ENCODE measurements at regions not wholly inside any gene's neighbourhood (a gene's known extent, or its start where the extent isn't known, plus 50 kb on each side); places are given as distances from the start of the nearest gene placed in this dataset.
"Not testable (repeated sequence)": the region's sequence is repeated elsewhere in the genome, so short reads cannot be mapped to it uniquely, and the experiment has no call there.

- DNase-seq (ENCODE audit: low read depth): no peak
These were observed 1064.0 kb upstream of the PCDH10 start for GRCh38 chr4:132085105-132085504.

- no peak for DNase-seq (ENCODE audit: low read depth)
These were observed 1055.1 kb upstream of the PCDH10 start for GRCh38 chr4:132094017-132094416.

DNA sequence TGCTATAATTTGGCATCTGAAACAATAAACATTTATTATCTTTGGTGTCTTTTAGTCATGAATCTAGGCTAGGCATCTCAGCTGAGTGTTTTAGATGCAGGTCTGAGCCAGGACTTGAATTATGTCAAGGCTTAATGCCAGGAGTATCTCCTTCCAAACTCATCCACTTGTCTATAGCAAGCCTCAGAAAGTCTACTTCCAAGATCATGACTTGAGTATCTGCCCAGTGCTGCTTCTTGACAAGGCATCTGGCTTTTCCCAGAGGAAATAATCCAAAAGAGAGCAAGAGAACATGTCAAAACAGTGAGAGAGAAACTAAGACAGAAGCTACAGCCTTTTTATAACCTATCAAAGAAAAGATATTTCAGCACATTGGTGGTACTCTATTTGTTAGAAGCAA, 1052.1 kb upstream of the PCDH10 start:
- DNase-seq (ENCODE audit: low read depth): no peak

- no peak for DNase-seq (ENCODE audit: low read depth)
These were observed 1047.6 kb upstream of the PCDH10 start for GRCh38 chr4:132101526-132101925.

DNA sequence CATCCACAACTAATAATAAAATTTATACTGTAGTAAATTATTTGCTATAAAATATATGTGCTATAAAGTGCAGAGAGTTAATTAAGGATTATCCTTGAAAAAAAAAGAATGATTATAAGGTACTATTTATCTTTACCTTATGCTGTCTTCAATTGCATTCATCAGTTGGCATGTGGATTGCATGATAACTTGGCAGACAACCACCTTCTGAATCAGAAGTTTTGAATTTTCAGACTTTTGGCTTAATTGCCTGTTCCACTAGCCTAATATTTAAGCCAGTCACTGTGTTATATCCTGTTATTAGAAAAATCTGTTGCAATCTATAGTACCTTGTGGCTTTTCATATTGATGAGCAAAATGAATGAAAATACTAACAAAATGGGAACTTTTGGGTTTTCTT, 1040.3 kb upstream of the PCDH10 start:
- DNase-seq (ENCODE audit: low read depth): no peak

- DNase-seq (ENCODE audit: low read depth): no peak
These were observed 1034.2 kb upstream of the PCDH10 start for GRCh38 chr4:132114885-132115284.

GRCh38 chr4:132122741-132123140, 1026.4 kb upstream of the PCDH10 start:
- DNase-seq (ENCODE audit: low read depth): not testable (repeated sequence)

GRCh38 chr4:132123870-132124623, 1025.0 kb upstream of the PCDH10 start:
- DNase-seq (ENCODE audit: low read depth): peak; percentile 21

GRCh38 chr4:132124624-132124974, 1024.5 kb upstream of the PCDH10 start:
- DNase-seq (ENCODE audit: low read depth): no peak

GRCh38 chr4:132125131-132125530, 1024.0 kb upstream of the PCDH10 start:
- no peak for DNase-seq (ENCODE audit: low read depth)

GRCh38 chr4:132132433-132132832, 1016.7 kb upstream of the PCDH10 start:
- DNase-seq (ENCODE audit: low read depth): no peak

- DNase-seq (ENCODE audit: low read depth): no peak
These were observed 979.4 kb upstream of the PCDH10 start for GRCh38 chr4:132169660-132170059.

- peak; percentile 47 for DNase-seq (ENCODE audit: low read depth)
These were observed 969.1 kb upstream of the PCDH10 start for GRCh38 chr4:132180020-132180427.

DNA sequence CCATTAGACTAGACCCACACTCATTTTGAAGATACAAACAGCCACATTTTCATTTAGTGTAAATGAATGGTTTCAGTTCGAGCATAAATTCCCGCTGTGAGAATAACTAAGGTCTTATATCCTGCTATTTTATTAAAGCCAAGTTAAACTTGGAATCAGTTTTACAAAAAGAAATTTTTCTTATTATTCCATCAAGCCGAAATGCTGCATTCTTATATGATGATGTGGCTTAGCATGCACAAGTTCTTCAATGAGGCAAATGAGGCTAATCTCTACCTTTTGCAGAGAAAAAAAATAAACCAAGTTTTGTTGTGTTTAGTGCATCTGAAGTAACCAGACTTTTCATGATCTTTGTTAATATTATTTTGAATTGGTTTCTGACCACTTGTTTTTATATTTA, 953.9 kb upstream of the PCDH10 start:
- no peak for DNase-seq (ENCODE audit: low read depth)

- no peak for DNase-seq (ENCODE audit: low read depth)
These were observed 945.5 kb upstream of the PCDH10 start for GRCh38 chr4:132203618-132204017.

GRCh38 chr4:132214519-132214918, 934.6 kb upstream of the PCDH10 start:
- DNase-seq (ENCODE audit: low read depth): no peak

GRCh38 chr4:132218406-132218805, 930.7 kb upstream of the PCDH10 start:
- peak; percentile 29 for DNase-seq (ENCODE audit: low read depth)

DNA sequence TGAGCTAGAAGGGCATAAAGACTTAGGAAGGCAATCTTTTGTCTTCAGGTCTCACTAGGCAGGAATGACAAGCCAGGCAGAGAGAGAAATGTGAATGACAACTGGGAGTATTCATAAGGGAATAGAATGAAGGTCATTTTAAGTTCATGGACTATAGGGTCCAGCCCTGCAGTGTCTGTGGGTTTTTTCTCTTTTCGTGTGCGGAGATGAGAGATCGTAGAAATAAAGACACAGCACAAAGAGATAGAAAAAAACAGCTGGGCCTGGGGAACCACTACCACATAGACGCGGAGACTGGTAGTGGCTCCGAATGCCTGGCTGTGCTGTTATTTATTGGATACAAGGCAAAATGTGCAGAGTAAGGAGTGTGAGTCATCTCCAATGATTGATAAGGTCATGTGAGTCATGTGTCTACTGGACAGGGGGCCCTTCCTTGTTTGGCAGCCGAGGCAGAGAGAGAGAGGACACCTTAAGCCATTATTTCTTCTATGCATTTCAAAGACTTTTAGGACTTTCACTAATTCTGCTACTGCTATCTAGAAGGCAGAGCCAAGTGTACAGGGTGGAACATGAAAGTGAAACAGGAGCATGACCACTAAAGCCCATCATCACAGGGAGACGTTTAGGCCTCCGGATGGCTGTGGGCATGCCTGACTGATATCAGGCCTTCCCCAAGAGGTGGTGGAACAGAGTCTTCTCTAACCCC, 921.8 kb upstream of the PCDH10 start:
- peak; percentile 66 for DNase-seq (ENCODE audit: low read depth)

- peak; percentile 76 for DNase-seq (ENCODE audit: low read depth)
These were observed 921.3 kb upstream of the PCDH10 start for GRCh38 chr4:132227857-132228165.

DNA sequence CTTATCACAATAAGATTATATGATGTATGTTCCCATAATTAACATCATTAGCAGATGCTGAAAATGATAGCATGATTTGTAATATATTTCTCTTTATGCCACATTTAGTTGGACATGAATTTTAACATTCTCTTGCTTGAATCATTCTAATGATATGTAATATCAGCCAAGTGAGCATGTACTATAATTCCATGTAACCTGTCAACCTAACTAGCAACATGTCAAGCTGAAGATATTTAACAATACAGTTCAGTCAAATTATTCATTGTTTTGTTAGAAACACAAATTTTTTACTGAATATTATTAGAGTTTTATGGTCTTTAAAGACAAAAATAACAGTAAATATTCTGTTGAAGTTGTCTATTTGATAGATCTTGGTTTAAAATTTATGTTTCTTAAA, 920.4 kb upstream of the PCDH10 start:
- no peak for DNase-seq (ENCODE audit: low read depth)

GRCh38 chr4:132230025-132230424, 919.1 kb upstream of the PCDH10 start:
- no peak for DNase-seq (ENCODE audit: low read depth)

DNA sequence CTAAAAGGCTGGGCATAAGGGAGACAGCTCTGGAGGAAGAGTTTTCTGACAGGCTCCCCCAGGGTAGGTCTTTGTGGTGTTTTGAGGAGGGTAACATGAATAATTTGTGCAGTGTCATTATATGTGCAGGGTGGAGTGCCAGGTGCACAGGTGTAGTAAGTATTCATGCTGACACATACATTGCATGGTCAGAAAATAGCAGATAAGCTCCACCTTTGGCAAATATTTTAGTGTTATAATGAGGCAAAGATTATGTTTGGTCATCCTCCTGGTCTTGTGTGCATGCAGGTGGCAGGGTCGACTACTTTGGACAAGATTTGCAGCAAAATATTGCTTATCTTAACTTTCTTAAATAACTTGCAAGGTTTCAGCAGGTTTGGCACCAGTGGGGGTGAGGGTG, 910.4 kb upstream of the PCDH10 start:
- no peak for DNase-seq (ENCODE audit: low read depth)

GRCh38 chr4:132240081-132240480, 909.0 kb upstream of the PCDH10 start:
- DNase-seq (ENCODE audit: low read depth): no peak
